Activated CD4-positive, alpha-beta T cell treated with anti-CD3 and anti-CD28 coated beads, Interleukin-2, Interleukin-6, amounts not matched to agents 100 ng/mL and 50 ng/mL, durations not matched to agents 16 hours and 8 hours (primary cell): ENCODE measurements at regions not wholly inside any gene's neighbourhood (a gene's known extent, or its start where the extent isn't known, plus 50 kb on each side); places are given as distances from the start of the nearest gene placed in this dataset.

Experiments
- DNase-seq: peaks from one replicate; pipeline ENCODE4 v3.0.0-alpha.2; 2020

- DNase-seq, result no peak
Observed at GRCh38 chrX:109934434-109934833, 68.5 kb upstream of the TMEM164 start.

GRCh38 chrX:109934935-109935334 is 68.0 kb upstream of the TMEM164 start:
- DNase-seq, result no peak

GRCh38 chrX:109936114-109936513 is 66.8 kb upstream of the TMEM164 start:
- no peak for DNase-seq

- DNase-seq, result no peak
Observed at GRCh38 chrX:109936598-109936997, 66.3 kb upstream of the TMEM164 start.

GRCh38 chrX:109939498-109939897 is 63.4 kb upstream of the TMEM164 start:
- no peak for DNase-seq

GRCh38 chrX:109940411-109940810 is 62.5 kb upstream of the TMEM164 start:
- no peak for DNase-seq

- no peak for DNase-seq
Observed at GRCh38 chrX:109943092-109943739, 59.7 kb upstream of the TMEM164 start.

- DNase-seq, result no peak
Observed at GRCh38 chrX:109943740-109944092, 59.2 kb upstream of the TMEM164 start.

GRCh38 chrX:109952050-109952449 is 50.9 kb upstream of the TMEM164 start:
- no peak for DNase-seq

GRCh38 chrX:109952985-109953905 is 49.7 kb upstream of the TMEM164 start:
- no peak for DNase-seq
